SK-N-SH treated with all-trans-retinoic acid at 6 μM for 48 hours (cell line): ENCODE measurements at regions not wholly inside any gene's neighbourhood (a gene's known extent, or its start where the extent isn't known, plus 50 kb on each side); places are given as distances from the start of the nearest gene placed in this dataset.

Source experiments
- ATAC-seq: fragments of 200-7000 bp; cut with Tn5 transposase; 3 replicates; pipeline ENCODE4 v1.9.1; 2020; ENCODE audit warnings: mild to moderate bottlenecking, moderate library complexity
- ARNTL ChIP-seq: fragments of 450-650 bp; formaldehyde crosslinking; IDR thresholded peaks from 2 replicates; pipeline ENCODE4 v1.5.0; 2020; ENCODE audit warnings: low read depth, mild to moderate bottlenecking, moderate library complexity, borderline replicate concordance
- BACH2 ChIP-seq: fragments of 250-450 bp; sonication (Bioruptor Pico); IDR thresholded peaks from 2 replicates; pipeline ENCODE4 v1.9.0; 2021; ENCODE audit warnings: mild to moderate bottlenecking, borderline replicate concordance
- CSDC2 ChIP-seq: fragments of 250-450 bp; sonication (Bioruptor Pico); IDR thresholded peaks from 2 replicates; pipeline ENCODE4 v1.5.0; 2020; ENCODE audit warnings: mild to moderate bottlenecking, moderate library complexity
- ESRRG ChIP-seq: fragments of 250-450 bp; sonication (Bioruptor Pico); IDR thresholded peaks from 2 replicates; pipeline ENCODE4 v1.6.1; 2021; ENCODE audit warnings: mild to moderate bottlenecking
- GLIS3 ChIP-seq: fragments of 250-450 bp; sonication (Bioruptor Pico); IDR thresholded peaks from 2 replicates; pipeline ENCODE4 v1.5.0; 2020; ENCODE audit warnings: mild to moderate bottlenecking, moderate library complexity
- ISL1 ChIP-seq: fragments of 250-450 bp; sonication (Bioruptor Pico); IDR thresholded peaks from 2 replicates; pipeline ENCODE4 v2.1.2; 2022; ENCODE audit warnings: mild to moderate bottlenecking, moderate library complexity
- OSR1 ChIP-seq: fragments of 250-450 bp; sonication (Bioruptor Pico); IDR thresholded peaks from 2 replicates; pipeline ENCODE4 v1.8.0; 2022; ENCODE audit warnings: moderate library complexity, mild to moderate bottlenecking, inconsistent platforms
- PPARA ChIP-seq: fragments of 250-450 bp; sonication (Bioruptor Pico); IDR thresholded peaks from 2 replicates; pipeline ENCODE4 v1.5.0; 2020; ENCODE audit warnings: mild to moderate bottlenecking, borderline replicate concordance
- RARB ChIP-seq: fragments of 250-450 bp; sonication (Bioruptor Pico); IDR thresholded peaks from 2 replicates; pipeline ENCODE4 v1.8.0; 2021; ENCODE audit warnings: mild to moderate bottlenecking, moderate library complexity
- TCF4 ChIP-seq: fragments of 250-450 bp; sonication (Bioruptor Pico); IDR thresholded peaks from 2 replicates; pipeline ENCODE4 v1.8.0; 2021; ENCODE audit warnings: mild to moderate bottlenecking, moderate library complexity, borderline replicate concordance
- TOX ChIP-seq: fragments of 250-450 bp; sonication (Bioruptor Pico); IDR thresholded peaks from 2 replicates; pipeline ENCODE4 v1.8.0; 2021; ENCODE audit warnings: mild to moderate bottlenecking, moderate library complexity, borderline replicate concordance
- ZC3H10 ChIP-seq: fragments of 250-450 bp; sonication (Bioruptor Pico); IDR thresholded peaks from 2 replicates; pipeline ENCODE4 v1.5.1; 2021; ENCODE audit warnings: mild to moderate bottlenecking, moderate library complexity
- ZFP3 ChIP-seq: fragments of 250-450 bp; sonication (Bioruptor Pico); IDR thresholded peaks from 2 replicates; pipeline ENCODE4 v1.5.0; 2020; ENCODE audit warnings: mild to moderate bottlenecking, moderate library complexity
- ZNF565 ChIP-seq: fragments of 450-650 bp; formaldehyde crosslinking; conservative IDR thresholded peaks from 2 replicates; pipeline ENCODE4 v1.5.0; 2020; ENCODE audit warnings: low read depth, mild to moderate bottlenecking, moderate library complexity
- ZNF70 ChIP-seq: fragments of 450-650 bp; formaldehyde crosslinking; IDR thresholded peaks from 2 replicates; pipeline ENCODE4 v1.5.0; 2020; ENCODE audit warnings: mild to moderate bottlenecking, moderate library complexity
- ZNF8 ChIP-seq: fragments of 450-650 bp; formaldehyde crosslinking; IDR thresholded peaks from 2 replicates; pipeline ENCODE4 v1.5.0; 2020; ENCODE audit warnings: mild to moderate bottlenecking, moderate library complexity
- TF ChIP-seq, protein P1 (sequence below): fragments of 250-450 bp; sonication (Bioruptor Pico); IDR thresholded peaks from 2 replicates; pipeline ENCODE4 v1.5.0; 2020; ENCODE audit warnings: mild to moderate bottlenecking, moderate library complexity
- TF ChIP-seq, protein P2 (sequence below): fragments of 250-450 bp; sonication (Bioruptor Pico); IDR thresholded peaks from 2 replicates; pipeline ENCODE4 v1.8.0; 2020; ENCODE audit warnings: mild to moderate bottlenecking, moderate library complexity, borderline replicate concordance
- TF ChIP-seq, protein P3 (sequence below): fragments of 250-450 bp; sonication (Bioruptor Pico); IDR thresholded peaks from 2 replicates; pipeline ENCODE4 v1.8.0; 2021; ENCODE audit warnings: low read depth, mild to moderate bottlenecking, moderate library complexity, borderline replicate concordance
- TF ChIP-seq, protein P4 (sequence below): fragments of 250-450 bp; sonication (Bioruptor Pico); IDR thresholded peaks from 2 replicates; pipeline ENCODE4 v1.5.1; 2021; ENCODE audit warnings: mild to moderate bottlenecking, moderate library complexity
- TF ChIP-seq, protein P5 (sequence below): fragments of 250-450 bp; sonication (Bioruptor Pico); IDR thresholded peaks from 2 replicates; pipeline ENCODE4 v1.5.1; 2020; ENCODE audit warnings: low read depth, mild to moderate bottlenecking, moderate library complexity

DNA sequence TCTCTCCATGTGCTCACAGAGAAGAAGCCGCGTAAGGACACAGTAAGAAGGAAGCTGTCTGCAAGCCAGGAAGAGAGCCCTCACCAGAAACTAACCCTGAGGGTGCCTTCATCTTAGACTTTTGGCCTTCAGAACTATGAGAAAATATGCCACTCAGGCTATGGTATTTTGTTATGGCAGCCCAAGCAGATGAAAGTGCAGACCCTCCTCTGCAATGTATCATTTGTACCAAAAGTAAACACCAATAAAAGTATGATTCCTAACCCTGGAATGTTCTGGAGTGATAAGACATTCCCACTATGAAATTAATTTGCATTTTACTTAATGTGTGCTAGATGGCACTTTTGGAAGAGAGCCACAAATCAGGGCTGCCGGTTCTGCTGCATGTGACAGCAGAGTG, 594.3 kb downstream of the UTRN start:
- no peak for ATAC-seq

DNA sequence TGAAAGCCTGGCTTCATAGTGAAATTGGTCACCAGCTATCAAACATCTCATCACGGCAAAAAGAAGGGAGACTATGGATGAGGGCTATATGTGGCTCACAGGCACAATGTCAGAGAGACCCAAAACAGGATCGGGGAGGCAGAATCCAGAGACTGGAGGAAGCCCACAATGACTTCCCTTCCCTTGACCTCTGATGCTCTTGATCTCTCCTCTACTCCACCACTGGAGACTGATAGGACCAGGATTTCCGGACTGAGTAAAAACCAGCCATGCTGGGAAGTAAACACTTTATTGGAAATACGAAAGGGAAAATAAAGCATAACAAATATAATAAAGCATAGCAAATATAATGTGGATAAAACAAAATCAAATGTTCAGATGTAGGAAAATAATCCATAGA, 597.3 kb downstream of the UTRN start:
- ATAC-seq = no peak

More for the DNA sequence above, 594.3 kb downstream of the UTRN start:
- TF ChIP-seq TCF4 (CRISPR knock-in tag) (no peak), ZNF8 (CRISPR knock-in tag) (no peak), BACH2 (CRISPR knock-in tag) (no peak), ESRRG (CRISPR knock-in tag) (no peak), ARNTL (no peak), ZC3H10 (no peak), CSDC2 (CRISPR knock-in tag) (no peak), TOX (CRISPR knock-in tag) (no peak), RARB (CRISPR knock-in tag) (no peak), PPARA (CRISPR knock-in tag) (no peak)
- TF ChIP-seq, protein P1, sequence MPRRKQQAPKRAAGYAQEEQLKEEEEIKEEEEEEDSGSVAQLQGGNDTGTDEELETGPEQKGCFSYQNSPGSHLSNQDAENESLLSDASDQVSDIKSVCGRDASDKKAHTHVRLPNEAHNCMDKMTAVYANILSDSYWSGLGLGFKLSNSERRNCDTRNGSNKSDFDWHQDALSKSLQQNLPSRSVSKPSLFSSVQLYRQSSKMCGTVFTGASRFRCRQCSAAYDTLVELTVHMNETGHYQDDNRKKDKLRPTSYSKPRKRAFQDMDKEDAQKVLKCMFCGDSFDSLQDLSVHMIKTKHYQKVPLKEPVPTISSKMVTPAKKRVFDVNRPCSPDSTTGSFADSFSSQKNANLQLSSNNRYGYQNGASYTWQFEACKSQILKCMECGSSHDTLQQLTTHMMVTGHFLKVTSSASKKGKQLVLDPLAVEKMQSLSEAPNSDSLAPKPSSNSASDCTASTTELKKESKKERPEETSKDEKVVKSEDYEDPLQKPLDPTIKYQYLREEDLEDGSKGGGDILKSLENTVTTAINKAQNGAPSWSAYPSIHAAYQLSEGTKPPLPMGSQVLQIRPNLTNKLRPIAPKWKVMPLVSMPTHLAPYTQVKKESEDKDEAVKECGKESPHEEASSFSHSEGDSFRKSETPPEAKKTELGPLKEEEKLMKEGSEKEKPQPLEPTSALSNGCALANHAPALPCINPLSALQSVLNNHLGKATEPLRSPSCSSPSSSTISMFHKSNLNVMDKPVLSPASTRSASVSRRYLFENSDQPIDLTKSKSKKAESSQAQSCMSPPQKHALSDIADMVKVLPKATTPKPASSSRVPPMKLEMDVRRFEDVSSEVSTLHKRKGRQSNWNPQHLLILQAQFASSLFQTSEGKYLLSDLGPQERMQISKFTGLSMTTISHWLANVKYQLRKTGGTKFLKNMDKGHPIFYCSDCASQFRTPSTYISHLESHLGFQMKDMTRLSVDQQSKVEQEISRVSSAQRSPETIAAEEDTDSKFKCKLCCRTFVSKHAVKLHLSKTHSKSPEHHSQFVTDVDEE (CRISPR knock-in tag) = no peak
- TF ChIP-seq, protein P2, sequence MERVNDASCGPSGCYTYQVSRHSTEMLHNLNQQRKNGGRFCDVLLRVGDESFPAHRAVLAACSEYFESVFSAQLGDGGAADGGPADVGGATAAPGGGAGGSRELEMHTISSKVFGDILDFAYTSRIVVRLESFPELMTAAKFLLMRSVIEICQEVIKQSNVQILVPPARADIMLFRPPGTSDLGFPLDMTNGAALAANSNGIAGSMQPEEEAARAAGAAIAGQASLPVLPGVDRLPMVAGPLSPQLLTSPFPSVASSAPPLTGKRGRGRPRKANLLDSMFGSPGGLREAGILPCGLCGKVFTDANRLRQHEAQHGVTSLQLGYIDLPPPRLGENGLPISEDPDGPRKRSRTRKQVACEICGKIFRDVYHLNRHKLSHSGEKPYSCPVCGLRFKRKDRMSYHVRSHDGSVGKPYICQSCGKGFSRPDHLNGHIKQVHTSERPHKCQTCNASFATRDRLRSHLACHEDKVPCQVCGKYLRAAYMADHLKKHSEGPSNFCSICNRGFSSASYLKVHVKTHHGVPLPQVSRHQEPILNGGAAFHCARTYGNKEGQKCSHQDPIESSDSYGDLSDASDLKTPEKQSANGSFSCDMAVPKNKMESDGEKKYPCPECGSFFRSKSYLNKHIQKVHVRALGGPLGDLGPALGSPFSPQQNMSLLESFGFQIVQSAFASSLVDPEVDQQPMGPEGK (CRISPR knock-in tag) = no peak

More for the DNA sequence above, 597.3 kb downstream of the UTRN start:
- TF ChIP-seq TOX (CRISPR knock-in tag) = no peak
- TF ChIP-seq OSR1 (CRISPR knock-in tag) = no peak
- TF ChIP-seq, protein P2 (CRISPR knock-in tag) = no peak
- TF ChIP-seq, protein P3, sequence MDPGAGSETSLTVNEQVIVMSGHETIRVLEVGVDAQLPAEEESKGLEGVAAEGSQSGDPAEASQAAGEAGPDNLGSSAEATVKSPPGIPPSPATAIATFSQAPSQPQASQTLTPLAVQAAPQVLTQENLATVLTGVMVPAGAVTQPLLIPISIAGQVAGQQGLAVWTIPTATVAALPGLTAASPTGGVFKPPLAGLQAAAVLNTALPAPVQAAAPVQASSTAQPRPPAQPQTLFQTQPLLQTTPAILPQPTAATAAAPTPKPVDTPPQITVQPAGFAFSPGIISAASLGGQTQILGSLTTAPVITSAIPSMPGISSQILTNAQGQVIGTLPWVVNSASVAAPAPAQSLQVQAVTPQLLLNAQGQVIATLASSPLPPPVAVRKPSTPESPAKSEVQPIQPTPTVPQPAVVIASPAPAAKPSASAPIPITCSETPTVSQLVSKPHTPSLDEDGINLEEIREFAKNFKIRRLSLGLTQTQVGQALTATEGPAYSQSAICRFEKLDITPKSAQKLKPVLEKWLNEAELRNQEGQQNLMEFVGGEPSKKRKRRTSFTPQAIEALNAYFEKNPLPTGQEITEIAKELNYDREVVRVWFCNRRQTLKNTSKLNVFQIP (CRISPR knock-in tag) = no peak
- no peak for TF ChIP-seq ARNTL
- no peak for TF ChIP-seq ISL1 (CRISPR knock-in tag)
- no peak for TF ChIP-seq GLIS3 (CRISPR knock-in tag)
- TF ChIP-seq BACH2 (CRISPR knock-in tag) = no peak
- TF ChIP-seq, protein P4, sequence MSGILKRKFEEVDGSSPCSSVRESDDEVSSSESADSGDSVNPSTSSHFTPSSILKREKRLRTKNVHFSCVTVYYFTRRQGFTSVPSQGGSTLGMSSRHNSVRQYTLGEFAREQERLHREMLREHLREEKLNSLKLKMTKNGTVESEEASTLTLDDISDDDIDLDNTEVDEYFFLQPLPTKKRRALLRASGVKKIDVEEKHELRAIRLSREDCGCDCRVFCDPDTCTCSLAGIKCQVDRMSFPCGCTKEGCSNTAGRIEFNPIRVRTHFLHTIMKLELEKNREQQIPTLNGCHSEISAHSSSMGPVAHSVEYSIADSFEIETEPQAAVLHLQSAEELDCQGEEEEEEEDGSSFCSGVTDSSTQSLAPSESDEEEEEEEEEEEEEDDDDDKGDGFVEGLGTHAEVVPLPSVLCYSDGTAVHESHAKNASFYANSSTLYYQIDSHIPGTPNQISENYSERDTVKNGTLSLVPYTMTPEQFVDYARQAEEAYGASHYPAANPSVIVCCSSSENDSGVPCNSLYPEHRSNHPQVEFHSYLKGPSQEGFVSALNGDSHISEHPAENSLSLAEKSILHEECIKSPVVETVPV (CRISPR knock-in tag) = no peak
- TF ChIP-seq TCF4 (CRISPR knock-in tag) = no peak
- TF ChIP-seq PPARA (CRISPR knock-in tag) = no peak
- TF ChIP-seq ZNF565 = no peak
- TF ChIP-seq, protein P5, sequence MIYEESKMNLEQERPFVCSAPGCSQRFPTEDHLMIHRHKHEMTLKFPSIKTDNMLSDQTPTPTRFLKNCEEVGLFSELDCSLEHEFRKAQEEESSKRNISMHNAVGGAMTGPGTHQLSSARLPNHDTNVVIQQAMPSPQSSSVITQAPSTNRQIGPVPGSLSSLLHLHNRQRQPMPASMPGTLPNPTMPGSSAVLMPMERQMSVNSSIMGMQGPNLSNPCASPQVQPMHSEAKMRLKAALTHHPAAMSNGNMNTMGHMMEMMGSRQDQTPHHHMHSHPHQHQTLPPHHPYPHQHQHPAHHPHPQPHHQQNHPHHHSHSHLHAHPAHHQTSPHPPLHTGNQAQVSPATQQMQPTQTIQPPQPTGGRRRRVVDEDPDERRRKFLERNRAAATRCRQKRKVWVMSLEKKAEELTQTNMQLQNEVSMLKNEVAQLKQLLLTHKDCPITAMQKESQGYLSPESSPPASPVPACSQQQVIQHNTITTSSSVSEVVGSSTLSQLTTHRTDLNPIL (CRISPR knock-in tag) = no peak
- TF ChIP-seq CSDC2 (CRISPR knock-in tag) = no peak
- no peak for TF ChIP-seq ESRRG (CRISPR knock-in tag)
- TF ChIP-seq, protein P1 (CRISPR knock-in tag) = no peak
- TF ChIP-seq ZNF70 (CRISPR knock-in tag) = no peak
- TF ChIP-seq RARB (CRISPR knock-in tag) = no peak
- TF ChIP-seq ZFP3 = no peak
